GM12892 (cell line): ENCODE measurements at regions not wholly inside any gene's neighbourhood (a gene's known extent, or its start where the extent isn't known, plus 50 kb on each side); places are given as distances from the start of the nearest gene placed in this dataset.

Experiments used
- DNase-seq: peaks from one replicate; pipeline ENCODE4 v3.0.0; 2011; ENCODE audit not compliant: insufficient read length
- FAIRE-seq: peaks from 2 replicates; lab custom pipeline; 2011; peaks lifted over from hg19 to GRCh38; lab: Jason Lieb, UNC
- POLR2A ChIP-seq: IDR thresholded peaks from 2 replicates; pipeline ENCODE4 v1.6.1; 2011; ENCODE audit warnings: low read depth, low read length, control low read depth
- POLR2AphosphoS5 ChIP-seq: IDR thresholded peaks from 2 replicates; pipeline ENCODE4 v1.6.1; 2011; ENCODE audit warnings: low read depth, low read length, control low read depth
- TAF1 ChIP-seq: IDR thresholded peaks from 2 replicates; pipeline ENCODE4 v1.6.1; 2011; ENCODE audit warnings: low read depth, mild to moderate bottlenecking, control low read depth, low read length, borderline replicate concordance

- FAIRE-seq, result no peak
- DNase-seq, result no peak
- no peak for TF ChIP-seq POLR2A
- TF ChIP-seq TAF1, result no peak
- no peak for TF ChIP-seq POLR2AphosphoS5
Measured at GRCh38 chr7:46786995-46787394, 794.9 kb downstream of the TNS3 start.

DNA sequence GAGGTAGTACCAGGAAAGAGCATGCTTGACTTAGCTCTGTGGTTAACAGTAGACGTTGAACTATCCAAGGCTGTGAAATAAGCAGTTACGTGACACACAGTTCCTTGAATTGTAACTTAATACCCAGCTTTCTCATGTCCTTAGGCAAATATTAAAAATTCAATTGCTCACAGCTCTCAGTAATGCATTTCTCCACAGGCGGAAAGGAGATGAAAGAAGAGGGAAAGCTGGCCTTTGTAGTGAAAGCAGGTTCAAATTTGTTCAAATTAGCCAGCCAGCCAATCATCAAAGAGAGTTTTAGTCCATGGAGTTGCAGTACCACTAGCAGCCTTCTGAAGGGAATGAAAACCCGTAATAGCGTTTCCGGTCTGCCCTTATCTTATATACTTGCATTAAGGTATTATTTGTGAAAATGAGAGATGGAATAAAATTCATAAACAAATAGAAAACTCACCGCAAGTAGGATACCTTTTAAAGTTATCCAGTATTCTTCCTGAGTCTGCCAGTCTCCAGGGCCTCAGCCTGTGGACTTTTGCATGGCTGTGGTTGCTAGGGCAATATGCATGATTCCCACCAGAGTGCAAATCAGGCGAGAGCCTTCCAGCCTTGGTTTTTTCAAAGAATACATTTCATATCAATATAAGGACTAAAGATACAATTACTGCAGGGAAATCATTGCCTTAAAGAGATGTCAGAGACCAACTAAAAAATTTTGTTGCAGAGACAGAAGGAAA is 795.5 kb downstream of the TNS3 start:
- FAIRE-seq (no peak), DNase-seq (no peak)
- TF ChIP-seq POLR2AphosphoS5 (no peak), TAF1 (no peak), POLR2A (no peak)

DNA sequence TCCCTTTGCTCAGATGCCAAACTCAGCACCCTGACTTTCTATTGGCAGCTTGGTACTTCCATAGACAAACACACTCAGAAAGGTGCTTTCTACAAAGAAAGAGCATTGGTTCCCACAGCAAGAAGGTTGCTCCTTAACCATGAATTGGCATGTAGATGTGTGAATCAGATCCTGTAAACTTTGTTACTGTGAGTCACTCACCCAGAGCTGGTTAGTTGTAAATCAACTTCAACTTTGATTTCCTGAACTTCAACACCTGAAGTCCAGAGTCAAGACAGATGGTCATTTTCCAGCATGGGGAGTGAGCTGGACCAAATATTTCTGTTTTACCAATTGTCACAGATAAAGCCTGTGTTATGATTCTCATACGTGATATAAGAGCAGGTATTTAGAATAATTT is 797.2 kb downstream of the TNS3 start:
- TF ChIP-seq POLR2A, result no peak
- no peak for TF ChIP-seq TAF1
- no peak for TF ChIP-seq POLR2AphosphoS5
- FAIRE-seq (no peak), DNase-seq (no peak)

- DNase-seq, result no peak
- no peak for FAIRE-seq
- TF ChIP-seq TAF1 (no peak), POLR2AphosphoS5 (no peak), POLR2A (no peak)
Measured at GRCh38 chr7:46781901-46782439, 799.9 kb downstream of the TNS3 start.

GRCh38 chr7:46776790-46777189 is 805.1 kb downstream of the TNS3 start:
- TF ChIP-seq POLR2A (no peak), POLR2AphosphoS5 (no peak), TAF1 (no peak)
- peak; percentile 24 for FAIRE-seq
- no peak for DNase-seq

GRCh38 chr7:46775776-46776175 is 806.1 kb downstream of the TNS3 start:
- TF ChIP-seq POLR2AphosphoS5 (no peak), TAF1 (no peak), POLR2A (no peak)
- DNase-seq (no peak), FAIRE-seq (no peak)

DNA sequence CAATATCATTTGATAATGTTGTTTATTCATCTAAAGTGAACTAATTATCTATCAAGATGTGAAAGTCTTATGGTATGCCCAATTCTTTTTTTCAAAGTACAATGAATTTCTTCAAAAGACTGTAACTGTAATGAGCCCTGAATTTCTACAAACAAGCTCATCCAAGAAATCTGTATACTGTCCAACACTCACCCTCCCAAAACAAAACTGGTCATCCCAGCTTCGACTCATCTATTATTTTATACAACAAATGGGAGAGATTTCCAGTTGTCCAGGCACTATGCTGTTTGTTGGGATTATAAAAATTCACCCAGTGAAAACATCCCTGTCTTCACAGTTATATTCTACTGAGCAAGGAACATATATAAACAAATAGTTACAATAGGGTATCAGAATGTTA is 806.9 kb downstream of the TNS3 start:
- FAIRE-seq (no peak), DNase-seq (no peak)
- TF ChIP-seq POLR2AphosphoS5 (no peak), POLR2A (no peak), TAF1 (no peak)

DNA sequence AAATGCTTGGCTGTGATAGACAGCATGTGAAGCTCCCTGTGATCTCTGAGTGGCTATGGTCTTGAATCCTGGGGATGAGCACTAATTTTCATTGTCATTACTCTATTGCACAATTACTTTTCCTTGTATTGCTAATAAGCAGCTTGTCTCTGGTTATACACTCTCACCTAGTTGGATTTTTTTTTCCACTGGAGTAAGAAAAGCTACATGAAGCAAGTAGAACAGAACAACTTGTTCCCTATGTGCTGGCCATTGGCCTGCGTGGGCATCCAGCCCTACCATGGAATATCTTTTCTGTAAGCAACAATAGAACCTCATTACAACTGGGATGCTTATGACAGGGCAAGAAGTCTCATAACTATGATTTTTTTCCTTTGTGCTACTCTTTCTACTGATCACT is 807.4 kb downstream of the TNS3 start:
- no peak for FAIRE-seq
- no peak for TF ChIP-seq POLR2A
- no peak for DNase-seq

DNA sequence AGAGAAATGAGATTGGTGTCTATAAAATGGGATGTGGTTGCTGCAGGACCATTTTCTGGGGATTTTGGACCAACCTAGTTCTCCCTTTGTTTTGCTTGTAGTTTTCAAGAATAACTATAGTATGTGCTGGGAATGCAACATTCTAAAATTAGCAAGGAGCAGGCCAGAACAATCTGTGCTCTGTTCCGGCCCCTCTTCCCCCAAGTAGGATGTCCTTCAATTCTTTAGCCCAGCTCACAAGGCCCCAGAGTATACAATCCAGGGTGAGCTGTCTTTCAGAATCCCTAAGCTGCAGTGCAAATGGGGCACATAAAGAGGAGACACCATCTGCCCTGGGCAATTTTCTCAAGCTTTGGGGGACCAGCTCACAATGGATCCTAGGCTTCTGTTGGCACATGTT is 809.1 kb downstream of the TNS3 start:
- no peak for TF ChIP-seq POLR2A
- TF ChIP-seq TAF1, result no peak
- DNase-seq, result no peak
- no peak for FAIRE-seq

GRCh38 chr7:46767071-46767470 is 814.8 kb downstream of the TNS3 start:
- DNase-seq (no peak), FAIRE-seq (no peak)
- TF ChIP-seq POLR2A (no peak), TAF1 (no peak), POLR2AphosphoS5 (no peak)

- no peak for FAIRE-seq
- no peak for DNase-seq
- TF ChIP-seq TAF1 (no peak), POLR2AphosphoS5 (no peak), POLR2A (no peak)
Measured at GRCh38 chr7:46764100-46764936, 817.6 kb downstream of the TNS3 start.
